Pancreas (tissue), 10 donors: ENCODE measurements at regions not wholly inside any gene's neighbourhood (a gene's known extent, or its start where the extent isn't known, plus 50 kb on each side); places are given as distances from the start of the nearest gene placed in this dataset.

ENCODE experiments used
- ATAC-seq, 4 donors: fragments of 200-7000 bp; cut with Tn5 transposase; one replicate each; pipeline versions ENCODE4 v1.8.0 to v1.9.1; 2020; ENCODE audit warnings: mild to moderate bottlenecking in 4 of 4, moderate library complexity in 4 of 4
- DNase-seq, 6 donors: peaks; one replicate each; pipeline ENCODE4 v3.0.0-alpha.2; 2020
- FAIRE-seq: peaks from 2 replicates; lab custom pipeline; 2012; peaks lifted over from hg19 to GRCh38; lab: Jason Lieb, UNC
- H3K27ac ChIP-seq, 4 donors: fragments of 200-600 bp; sonication (generic); 1 replicate in 3 of 4; 2 replicates in 1 of 4; pipeline versions ENCODE4 v1.5.0 to v1.8.0; 2020
- H3K27me3 ChIP-seq, 4 donors: fragments of 200-600 bp; one replicate each; pipeline ENCODE4 v1.8.0; 2021
- H3K36me3 ChIP-seq, 3 donors: fragments of 200-600 bp; sonication (generic) in 1 of 3; one replicate each; pipeline versions ENCODE4 v1.5.0 to v1.8.0; 2020 to 2021
- H3K4me1 ChIP-seq, 3 donors: fragments of 200-600 bp; one replicate each; pipeline ENCODE4 v1.8.0; 2021
- H3K4me3 ChIP-seq, 4 donors: fragments of 200-600 bp; sonication (generic) in 2 of 4; one replicate each; pipeline versions ENCODE4 v1.5.0 to v1.8.0; 2020 to 2021
- H3K9me3 ChIP-seq, 4 donors: fragments of 200-600 bp; one replicate each; pipeline ENCODE4 v1.8.0; 2021
- CTCF ChIP-seq, 4 donors: fragments of 200-600 bp; sonication (generic) in 3 of 4; IDR thresholded peaks; one replicate each; pipeline versions ENCODE4 v1.5.0 to v1.8.0; 2021; ENCODE audit warnings: antibody characterized with exemption in 4 of 4
- whole genome bisulfite sequencing, 2 donors: extraction: QIAGEN DNeasy Blood & Tissue Kit; methylation state at CpG; one replicate each; pipeline ENCODE4 v1.1.7; 2013; 5-methylcytosine and 5-hydroxymethylcytosine counted together
- intact Hi-C, 3 donors: fragments of 100-400 bp; cut with DNase I; formaldehyde crosslinking; loops; one replicate each; pipeline versions ENCODE4 v1.11.1 to v1.14.2; 2022
- donor health status: healthy with polysubstance abuse.
- donor health status: DM: no; HTN: no; CAD: no; lungs with moderate emphysema.
- donor health status: DM: no; HTN: no; CAD: no.
- donor health status: control.
- donor health status: control.
- donor health status: Bipolar disorder and iron deficiency.
- donor health status: DM: yes; HTN: yes; CAD: no.
- donor health status: DM: no; HTN: no; CAD: no.
- donor health status: DM: no; HTN: no; CAD: no.
- donor health status: DM: yes; HTN: yes; CAD: no.

- H3K27ac ChIP-seq, result no peak overlapping the region
- FAIRE-seq (no peak), ATAC-seq (no peak), DNase-seq (no peak)
- H3K9me3 ChIP-seq, result no peaks in the 10 kb centered on the region
- no peak for TF ChIP-seq CTCF (IDR thresholded peaks at IDR 0.05)
- intact Hi-C loops, result no loop called here
- H3K4me3 ChIP-seq, result no peak overlapping the region
- no peaks in the 10 kb centered on the region for H3K36me3 ChIP-seq
- 85 to 88% methylated on average over 6 of the region's 6 CpGs for WGBS, 2 donors
- H3K27me3 ChIP-seq, result no peaks in the 10 kb centered on the region
- no peaks in the 10 kb centered on the region for H3K4me1 ChIP-seq
Measured at GRCh38 chr18:64777556-64777955, 628.7 kb upstream of the LINC00305 start.

- H3K9me3 ChIP-seq, result no peaks in the 10 kb centered on the region
- TF ChIP-seq CTCF (IDR thresholded peaks at IDR 0.05), result no peak
- 56 to 68% methylated on average over 3 of the region's 3 CpGs for WGBS, 2 donors
- intact Hi-C loops, result no loop called here
- no peaks in the 10 kb centered on the region for H3K4me1 ChIP-seq
- no peak for FAIRE-seq
- ATAC-seq, result no peak
- no peaks in the 10 kb centered on the region for H3K27me3 ChIP-seq
- no peak for DNase-seq
- no peaks in the 10 kb centered on the region for H3K36me3 ChIP-seq
- H3K27ac ChIP-seq, result no peak overlapping the region
- H3K4me3 ChIP-seq, result no peak overlapping the region
Measured at GRCh38 chr18:64765908-64766307, 617.0 kb upstream of the LINC00305 start.

GRCh38 chr18:64752707-64753106 is 603.8 kb upstream of the LINC00305 start:
- Histone ChIP-seq H3K4me3 (no peak overlapping the region), H3K27ac (no peak overlapping the region), H3K4me1 (no peaks in the 10 kb centered on the region), H3K27me3 (no peaks in the 10 kb centered on the region), H3K9me3 (no peaks in the 10 kb centered on the region), H3K36me3 (no peaks in the 10 kb centered on the region)
- TF ChIP-seq CTCF (IDR thresholded peaks at IDR 0.05), result no peak
- no peak for ATAC-seq
- FAIRE-seq, result no peak
- no peak for DNase-seq
- 77 to 92% methylated on average over 2 of the region's 2 CpGs for WGBS, 2 donors
- intact Hi-C loops, result no loop called here

GRCh38 chr18:64749884-64750283 is 601.0 kb upstream of the LINC00305 start:
- Histone ChIP-seq H3K9me3 (no peaks in the 10 kb centered on the region), H3K27me3 (no peaks in the 10 kb centered on the region), H3K4me3 (no peak overlapping the region), H3K36me3 (no peaks in the 10 kb centered on the region), H3K4me1 (no peaks in the 10 kb centered on the region), H3K27ac (no peak overlapping the region)
- 42 to 44% methylated on average over 2 of the region's 2 CpGs for WGBS, 2 donors
- ATAC-seq, result no peak
- DNase-seq, result no peak
- intact Hi-C loops, result no loop called here
- no peak for TF ChIP-seq CTCF (IDR thresholded peaks at IDR 0.05)
- no peak for FAIRE-seq

- intact Hi-C loops, result no loop called here
- Histone ChIP-seq H3K36me3 (no peaks in the 10 kb centered on the region), H3K4me1 (no peaks in the 10 kb centered on the region), H3K27me3 (no peaks in the 10 kb centered on the region), H3K27ac (no peak overlapping the region), H3K9me3 (no peaks in the 10 kb centered on the region), H3K4me3 (no peak overlapping the region)
- DNase-seq, result no peak
- TF ChIP-seq CTCF (IDR thresholded peaks at IDR 0.05), result no peak
- ATAC-seq, result no peak
- no peak for FAIRE-seq
Measured at GRCh38 chr18:64747803-64748202, 598.9 kb upstream of the LINC00305 start.
